ENCODE measurements at regions not wholly inside any gene's neighbourhood (a gene's known extent, or its start where the extent isn't known, plus 50 kb on each side); places are given as distances from the start of the nearest gene placed in this dataset.

- TF ChIP-seq FOS (IDR thresholded peaks at IDR 0.05; ENCODE audit: borderline replicate concordance, insufficient read depth, low read length) = no peak
- no peak for TF ChIP-seq CTCF (IDR thresholded peaks at IDR 0.05; ENCODE audit: extremely low read depth in 1 of 2, insufficient read depth in 1 of 2, low read depth in 1 of 2, low read length in 2 of 2)
- TF ChIP-seq MYC (IDR thresholded peaks at IDR 0.05; ENCODE audit: low read depth, low read length) = no peak
- TF ChIP-seq EZH2 (IDR thresholded peaks at IDR 0.05; ENCODE audit: borderline replicate concordance, low read depth, low read length, severe bottlenecking) = no peak
- TF ChIP-seq, protein P1, sequence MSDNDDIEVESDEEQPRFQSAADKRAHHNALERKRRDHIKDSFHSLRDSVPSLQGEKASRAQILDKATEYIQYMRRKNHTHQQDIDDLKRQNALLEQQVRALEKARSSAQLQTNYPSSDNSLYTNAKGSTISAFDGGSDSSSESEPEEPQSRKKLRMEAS (IDR thresholded peaks at IDR 0.05; ENCODE audit: insufficient read depth, insufficient read length) = no peak
These were observed 330.3 kb upstream of the FAM241A start for GRCh38 chr4:111814961-111815360.

All from endothelial cell of umbilical vein (primary cell).